Activated CD8-positive, alpha-beta memory T cell treated with anti-CD3 and anti-CD28 coated beads for 24 hours (primary cell): ENCODE measurements at regions not wholly inside any gene's neighbourhood (a gene's known extent, or its start where the extent isn't known, plus 50 kb on each side); places are given as distances from the start of the nearest gene placed in this dataset.
"Not testable (repeated sequence)": the region's sequence is repeated elsewhere in the genome, so short reads cannot be mapped to it uniquely, and the experiment has no call there.

Source experiments
- DNase-seq: peaks from one replicate; pipeline ENCODE4 v3.0.0-alpha.2; 2020

DNA sequence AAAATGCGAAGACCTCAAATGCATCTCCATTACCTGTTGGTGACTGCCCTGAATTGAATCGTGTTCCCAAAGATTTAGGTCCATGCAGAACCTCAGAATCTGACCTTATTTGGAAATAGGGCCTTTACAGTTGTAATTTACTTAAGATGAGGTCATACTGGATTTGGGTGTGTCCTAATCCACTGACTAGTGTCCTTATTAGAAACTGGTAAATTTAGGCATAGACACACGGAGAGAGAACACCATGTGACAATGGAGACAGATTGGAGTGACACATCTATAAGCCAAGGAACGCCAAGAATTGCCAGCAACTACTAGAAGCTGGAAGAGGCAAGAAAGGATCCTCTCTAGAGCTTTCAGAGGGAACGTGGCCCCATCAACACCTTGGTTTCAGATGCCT lies 203.1 kb downstream of the SMAD2 start:
- DNase-seq: no peak

DNA sequence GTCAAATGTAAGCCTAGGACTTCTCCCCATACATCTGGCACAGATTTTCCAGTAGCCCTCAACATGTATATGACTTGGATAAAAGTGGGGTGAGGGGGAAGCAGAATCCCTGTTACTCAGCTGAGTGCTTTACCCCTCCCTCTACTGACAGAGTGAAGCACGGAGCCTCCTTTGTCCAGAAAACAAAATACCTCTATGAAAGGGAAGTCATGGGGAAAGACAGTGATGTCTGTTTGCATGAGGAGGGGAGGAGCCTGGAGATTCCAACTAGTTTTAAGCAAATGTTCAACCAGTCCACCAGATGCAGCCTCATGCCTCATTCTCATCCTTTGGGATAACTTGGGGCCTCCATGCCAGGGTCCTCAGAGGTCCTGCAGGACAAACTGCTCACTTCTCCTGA lies 203.9 kb downstream of the SMAD2 start:
- DNase-seq: no peak

DNA sequence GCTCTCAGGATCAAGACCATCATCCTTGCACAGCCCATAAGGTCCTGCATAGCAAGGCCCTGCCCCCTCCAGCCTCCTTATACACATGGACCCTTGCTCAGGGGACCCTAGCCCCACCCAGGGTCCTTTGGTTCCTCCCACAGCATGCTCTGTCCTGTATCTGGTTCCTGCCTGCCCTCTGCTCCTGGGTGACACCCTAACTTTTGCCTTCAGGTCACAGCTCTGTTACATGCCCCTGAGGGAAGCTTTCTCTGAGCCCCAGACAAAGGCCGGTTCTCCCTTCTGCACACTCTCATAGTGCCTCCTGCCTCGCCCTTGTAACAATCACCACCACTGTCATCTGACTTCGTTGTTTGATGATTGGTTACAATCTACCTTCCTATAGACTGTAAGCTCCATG lies 204.8 kb downstream of the SMAD2 start:
- DNase-seq: no peak

DNA sequence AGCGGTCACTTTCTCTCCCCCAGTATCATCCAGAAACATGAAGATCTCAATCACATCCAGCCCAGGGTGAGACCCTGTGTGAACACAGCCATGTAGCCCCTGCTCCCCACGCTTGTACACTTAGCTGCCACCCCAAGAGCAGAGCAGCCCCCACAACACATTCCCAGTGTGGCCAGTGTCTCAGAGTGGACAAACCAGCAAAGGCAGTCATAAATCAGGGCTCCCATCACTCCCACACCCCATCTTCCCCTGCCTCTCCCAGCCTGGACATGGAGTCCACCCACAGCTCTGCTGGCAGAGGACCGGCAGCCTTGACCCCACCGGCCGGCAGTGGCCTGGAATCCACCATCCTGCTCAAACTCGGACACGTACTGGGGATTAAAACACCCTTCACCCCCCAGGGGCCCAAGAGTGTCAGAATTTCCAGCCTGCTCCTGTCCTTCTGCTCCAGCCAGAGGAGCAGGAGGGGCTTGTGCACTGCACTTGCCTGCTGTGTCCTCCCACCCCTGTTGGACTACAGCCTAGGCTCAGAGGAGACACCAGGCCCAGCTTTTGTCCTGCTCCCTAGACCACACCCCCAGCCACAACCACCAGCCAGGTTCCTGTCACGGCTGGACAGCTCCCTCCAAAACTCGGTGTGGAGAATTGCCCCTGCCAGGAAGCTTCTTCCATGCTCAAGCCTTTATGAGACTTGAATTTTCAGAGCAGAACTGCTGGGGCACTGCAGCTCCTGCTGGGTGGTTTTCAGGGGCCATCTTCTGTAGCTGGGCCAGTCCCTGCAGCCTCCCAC lies 206.1 kb downstream of the SMAD2 start:
- DNase-seq: no peak

DNA sequence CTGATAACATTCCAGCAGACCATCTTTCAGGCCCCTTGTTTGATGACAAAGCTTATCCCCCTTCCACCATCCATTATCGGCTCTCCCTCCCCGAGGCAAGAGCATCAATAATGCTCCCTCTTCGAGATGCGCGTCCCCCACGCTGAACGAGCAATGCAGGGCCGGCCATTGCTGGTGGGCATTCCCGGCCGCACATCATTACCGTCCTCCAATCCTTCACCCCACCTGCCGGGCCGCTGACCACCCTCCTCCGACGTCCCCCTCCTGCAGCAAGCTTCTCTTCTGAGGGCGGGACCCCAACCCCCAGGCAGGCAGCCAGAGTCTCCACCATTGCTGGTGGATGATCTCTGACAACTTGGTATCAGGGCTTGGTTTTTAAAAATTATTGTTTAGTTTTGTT lies 208.6 kb downstream of the SMAD2 start:
- DNase-seq: no peak

DNA sequence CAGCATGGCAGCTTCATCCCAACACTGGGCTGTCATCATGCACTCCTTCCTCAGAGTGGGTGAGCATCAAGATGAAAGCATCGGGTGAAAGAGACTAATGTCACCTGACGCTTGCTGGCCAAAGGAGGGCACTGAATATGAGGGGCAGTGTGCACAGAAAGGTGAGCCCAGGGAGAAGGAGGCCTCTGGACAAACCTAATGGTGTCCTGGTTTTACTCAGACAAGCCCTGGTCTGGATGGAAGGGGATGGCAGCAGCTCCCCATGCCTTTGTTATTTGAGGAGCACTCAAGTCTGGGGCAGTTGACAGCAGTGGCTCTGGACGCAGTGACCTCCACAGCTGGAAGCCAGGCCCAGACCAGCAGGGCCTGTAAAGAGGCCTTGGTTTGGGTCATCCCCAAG lies 209.7 kb downstream of the SMAD2 start:
- DNase-seq: no peak

DNA sequence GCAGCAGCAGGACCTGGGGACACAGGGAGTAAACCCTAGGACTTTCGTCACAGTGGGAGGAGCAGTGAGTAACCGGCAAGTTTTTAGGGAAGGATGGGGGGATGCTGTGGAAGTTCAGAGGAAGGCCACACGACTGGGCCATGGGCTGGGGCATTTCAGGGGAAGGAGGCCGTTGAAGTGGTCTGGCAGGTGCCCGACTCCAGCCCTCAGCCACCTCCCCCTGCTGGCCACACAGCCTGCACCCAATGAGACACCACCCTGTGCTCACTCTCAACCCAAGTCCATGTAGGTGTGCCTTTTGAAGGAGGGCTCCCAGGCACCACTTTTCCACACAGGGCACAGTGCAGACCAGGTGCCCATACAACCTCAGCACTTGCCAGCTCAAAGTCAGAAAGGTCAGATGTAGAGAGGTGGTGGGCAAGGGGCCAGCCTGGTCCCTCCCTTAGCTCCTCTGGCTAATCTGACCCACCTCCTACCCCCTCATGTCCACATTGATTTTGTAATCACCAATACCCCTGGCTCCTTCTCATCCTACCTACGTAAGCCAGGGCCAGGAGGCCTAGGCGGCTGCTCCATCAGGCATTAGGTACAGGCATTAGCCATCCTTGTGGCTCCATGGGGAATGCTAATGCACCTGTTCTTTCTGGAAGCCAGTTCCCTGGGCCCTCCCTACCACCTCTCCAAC lies 211.2 kb downstream of the SMAD2 start:
- no peak for DNase-seq

DNA sequence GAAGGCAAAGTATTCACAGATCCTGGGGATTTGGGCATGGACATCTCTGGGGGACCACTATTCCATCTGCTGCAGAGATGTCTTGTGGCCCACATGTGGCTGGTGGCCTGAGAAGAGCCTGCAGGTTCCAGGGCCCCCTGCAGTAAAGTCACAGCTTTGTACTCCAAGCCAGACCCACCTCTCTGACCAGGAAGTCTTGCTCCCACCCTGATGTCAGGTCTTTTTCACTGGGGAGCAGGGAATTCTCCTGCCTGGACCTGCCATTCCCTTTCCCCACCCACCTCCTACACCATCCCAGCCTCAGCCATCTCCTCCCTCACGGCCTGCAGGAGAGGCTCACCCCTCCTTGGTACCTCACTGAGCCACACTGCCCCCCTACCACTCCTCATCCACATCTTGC lies 211.8 kb downstream of the SMAD2 start:
- DNase-seq: no peak

DNA sequence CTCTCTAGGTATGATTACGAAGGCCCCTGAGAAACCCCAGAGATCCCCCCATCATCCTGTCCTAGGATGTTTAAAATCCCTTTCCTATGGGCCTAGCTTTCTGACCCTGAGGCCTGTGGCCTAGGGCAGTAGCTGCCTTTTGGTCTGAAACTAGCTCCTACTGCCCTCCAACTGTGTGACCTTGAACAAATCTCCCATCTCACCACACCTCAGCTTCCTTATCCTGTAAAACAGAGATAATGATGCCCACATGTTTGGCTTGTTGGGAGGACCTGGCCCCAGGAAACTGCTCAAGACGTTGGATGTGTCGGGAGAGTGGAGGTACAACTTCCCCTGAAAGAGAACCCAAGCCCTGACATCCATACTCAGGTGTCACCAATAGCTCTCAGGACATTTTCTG lies 213.2 kb downstream of the SMAD2 start:
- no peak for DNase-seq

DNA sequence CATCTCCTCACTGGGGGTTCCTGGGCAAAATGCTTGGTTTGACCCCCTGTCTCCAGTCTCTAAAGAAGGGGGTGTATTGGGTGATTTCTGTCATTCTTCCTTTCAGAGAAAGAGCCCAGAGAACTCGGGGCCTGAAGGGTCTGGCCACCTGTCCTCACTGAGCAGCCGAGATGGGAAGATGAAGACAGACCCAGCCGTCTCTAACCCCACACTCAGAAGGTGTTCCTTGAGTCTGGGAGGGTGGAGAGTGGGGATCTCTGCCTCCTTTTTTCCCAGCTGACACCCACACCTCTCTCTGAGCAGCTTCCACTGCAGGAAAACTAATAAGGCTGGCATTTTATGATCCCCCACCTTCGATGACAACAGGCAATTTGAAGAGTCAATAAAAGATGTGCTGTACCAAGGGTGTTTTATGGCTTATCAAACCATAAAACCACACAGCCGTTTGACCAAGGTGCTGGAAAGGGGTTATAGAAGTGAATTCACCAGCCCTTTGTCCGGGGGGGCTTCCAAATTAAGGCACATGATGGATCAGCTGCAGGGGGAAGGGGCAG lies 213.8 kb downstream of the SMAD2 start:
- no peak for DNase-seq

DNA sequence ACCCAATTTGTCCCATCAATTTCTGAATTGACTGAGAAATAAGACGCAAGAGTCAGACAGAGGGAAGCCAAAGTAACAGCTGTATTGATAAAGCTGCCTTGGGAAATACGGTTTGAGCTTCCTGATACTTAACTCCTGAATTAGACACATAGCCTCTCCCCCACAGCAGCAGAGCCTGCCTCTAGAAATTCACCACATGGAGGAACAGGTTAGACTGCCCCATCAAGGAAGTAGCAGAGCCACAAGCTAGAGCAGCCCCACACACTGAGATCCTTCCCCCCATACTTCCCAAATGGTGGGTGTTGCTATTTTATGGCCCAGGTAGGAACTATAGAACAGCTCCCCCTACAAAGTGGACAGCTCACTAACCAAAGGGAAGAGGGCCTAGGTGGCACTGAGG lies 220.0 kb downstream of the SMAD2 start:
- DNase-seq: no peak

DNA sequence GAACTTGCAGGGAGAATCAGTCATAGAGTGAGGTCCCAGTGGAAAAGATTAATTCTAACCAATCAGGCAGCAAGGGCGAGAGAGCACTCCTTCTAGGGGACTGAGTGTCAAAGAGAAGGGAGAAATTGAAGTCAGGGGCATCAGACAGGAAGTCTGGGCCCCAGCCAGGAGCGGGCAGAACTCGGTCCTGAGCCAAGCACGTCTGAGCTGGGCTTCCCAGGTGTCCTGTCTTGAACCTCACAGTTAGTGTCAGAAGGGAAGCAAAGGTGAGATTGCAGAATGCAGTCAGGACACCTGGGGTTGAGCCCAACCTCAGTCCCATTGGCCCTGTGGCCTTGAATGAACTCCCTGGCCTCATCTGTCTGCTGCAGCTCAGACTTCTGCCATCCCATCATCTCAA lies 220.9 kb downstream of the SMAD2 start:
- DNase-seq: no peak

DNA sequence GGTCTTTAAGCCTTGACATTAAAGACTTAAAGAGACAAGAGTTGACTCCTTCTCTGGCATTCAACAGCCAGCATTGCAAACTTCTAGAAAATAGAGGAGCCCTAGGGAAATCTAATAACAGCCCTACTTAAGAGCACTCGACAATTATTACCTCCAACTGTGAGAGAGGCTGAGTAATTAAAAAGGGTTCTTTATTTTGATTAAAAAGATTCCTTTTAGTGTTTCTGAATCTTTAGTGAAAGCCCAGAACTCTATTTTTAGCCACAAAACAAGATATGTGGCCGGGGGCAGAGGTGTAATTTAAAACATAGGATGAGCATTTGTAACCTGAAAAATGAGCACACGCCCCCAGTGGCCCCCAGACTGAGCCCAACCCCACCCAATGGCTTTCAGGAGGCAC lies 222.3 kb downstream of the SMAD2 start:
- DNase-seq: no peak

DNA sequence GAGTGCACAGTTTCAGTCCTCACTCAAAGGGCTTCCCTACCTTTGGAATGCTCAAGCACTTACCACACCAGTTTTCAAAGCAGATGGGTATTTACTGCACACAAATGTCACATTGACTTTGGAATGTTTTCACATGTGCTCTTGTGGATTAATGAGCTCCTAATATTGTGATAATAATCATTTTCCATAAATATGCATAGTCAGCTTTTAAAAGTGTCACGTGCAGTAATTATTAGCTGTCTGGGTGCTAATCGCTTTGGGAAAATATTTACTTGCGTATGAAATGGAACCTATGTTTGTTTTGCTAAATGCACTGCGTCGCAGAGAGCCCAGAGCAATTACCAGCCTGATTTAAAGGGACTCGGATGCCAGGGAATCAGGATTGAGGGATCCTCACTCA lies 229.3 kb downstream of the SMAD2 start:
- DNase-seq: no peak

DNA sequence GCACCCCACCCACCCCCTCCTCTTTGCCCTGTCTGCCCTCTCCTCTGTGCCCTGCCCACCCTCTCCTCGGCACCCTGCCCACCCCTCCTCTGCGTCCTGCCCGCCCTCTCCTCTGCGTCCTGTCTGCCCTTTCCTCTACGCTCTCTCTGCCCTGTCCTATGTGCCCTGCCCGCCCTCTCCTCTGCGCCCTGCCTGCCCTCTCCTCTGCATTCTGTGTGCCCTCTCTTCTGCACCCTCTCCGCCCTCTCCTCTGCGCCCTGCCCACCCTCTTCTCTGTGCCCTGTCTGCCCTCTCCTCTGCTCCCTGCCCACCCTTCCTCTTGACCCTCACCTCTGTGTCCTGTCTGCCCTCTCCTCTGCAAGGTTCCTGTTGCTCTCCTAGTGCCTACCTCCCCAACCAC lies 233.6 kb downstream of the SMAD2 start:
- no peak for DNase-seq

DNA sequence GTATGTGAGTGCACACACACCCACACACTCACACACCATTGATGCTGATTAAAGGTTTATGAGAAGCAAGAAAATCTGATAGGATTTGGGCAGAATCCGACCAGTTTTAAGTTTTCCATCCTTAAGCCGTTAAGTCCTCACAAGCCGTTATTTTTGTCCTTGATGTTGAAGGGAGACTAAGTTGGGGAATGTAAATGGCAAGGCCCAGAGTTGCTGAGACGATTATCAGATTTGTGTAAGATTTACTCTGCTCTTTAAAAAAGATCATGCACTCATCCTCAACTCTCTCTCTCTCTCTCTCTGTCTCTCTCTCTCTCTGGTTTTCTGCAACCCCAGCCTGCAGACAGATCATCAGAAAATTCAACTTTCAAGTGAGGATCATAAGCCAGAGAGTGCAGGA lies 238.8 kb downstream of the SMAD2 start:
- no peak for DNase-seq

DNA sequence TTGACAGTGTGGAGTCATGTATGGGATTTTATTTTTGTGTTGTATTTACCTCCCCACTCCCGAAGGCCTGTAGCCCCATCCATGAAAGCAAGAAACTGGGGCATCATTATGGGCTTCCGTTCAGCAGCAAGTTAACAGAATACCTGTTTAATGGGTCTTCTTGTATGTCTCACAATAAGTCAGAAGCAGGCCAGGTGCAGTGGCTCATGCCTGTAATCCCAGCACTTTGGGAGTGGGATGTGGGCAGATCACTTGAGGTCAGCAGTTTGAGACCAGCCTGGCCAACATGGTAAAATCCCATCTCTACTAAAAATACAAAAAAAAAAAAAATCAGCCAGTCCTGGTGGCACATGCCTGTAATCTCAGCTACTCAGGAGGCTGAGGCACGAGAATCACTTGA lies 239.7 kb downstream of the SMAD2 start:
- DNase-seq: not testable (repeated sequence)

DNA sequence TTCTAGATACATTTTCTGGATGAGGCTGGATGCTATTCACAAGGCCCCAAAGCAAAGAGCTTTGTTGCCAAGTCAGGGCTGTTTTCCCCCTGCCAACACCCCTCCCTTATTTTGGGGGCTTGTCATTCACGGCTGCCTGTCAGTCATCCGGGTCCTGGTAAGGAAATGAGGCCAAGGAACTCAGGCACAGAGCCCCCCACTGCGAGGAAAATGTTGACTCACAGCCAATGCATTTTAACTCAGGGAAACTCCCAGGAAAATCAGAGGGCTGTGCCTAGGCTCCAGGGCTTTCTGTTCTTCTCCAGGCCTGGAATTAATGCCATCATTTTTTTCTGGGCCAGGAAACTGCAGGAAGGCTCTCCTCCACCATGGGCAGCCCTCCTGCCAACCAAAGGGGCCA lies 241.1 kb downstream of the SMAD2 start:
- DNase-seq: no peak

DNA sequence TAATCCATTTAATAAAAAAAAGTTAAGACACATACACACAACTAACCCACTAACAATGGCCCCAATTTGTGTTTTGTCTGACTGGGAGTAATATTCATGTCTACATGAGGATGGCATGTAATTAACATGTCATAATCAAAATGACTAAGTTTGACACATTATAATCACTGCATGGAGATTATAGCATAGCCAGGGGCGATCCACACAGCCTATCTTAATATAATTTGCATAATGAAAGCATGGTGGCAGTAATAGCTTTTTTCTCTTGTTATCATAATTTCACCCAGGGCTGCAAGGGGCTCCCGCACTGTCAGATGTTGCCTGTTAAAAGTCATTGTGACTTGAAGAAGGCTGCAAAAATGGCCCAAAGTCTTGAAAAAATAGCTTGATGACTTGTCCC lies 243.7 kb downstream of the SMAD2 start:
- DNase-seq: no peak

DNA sequence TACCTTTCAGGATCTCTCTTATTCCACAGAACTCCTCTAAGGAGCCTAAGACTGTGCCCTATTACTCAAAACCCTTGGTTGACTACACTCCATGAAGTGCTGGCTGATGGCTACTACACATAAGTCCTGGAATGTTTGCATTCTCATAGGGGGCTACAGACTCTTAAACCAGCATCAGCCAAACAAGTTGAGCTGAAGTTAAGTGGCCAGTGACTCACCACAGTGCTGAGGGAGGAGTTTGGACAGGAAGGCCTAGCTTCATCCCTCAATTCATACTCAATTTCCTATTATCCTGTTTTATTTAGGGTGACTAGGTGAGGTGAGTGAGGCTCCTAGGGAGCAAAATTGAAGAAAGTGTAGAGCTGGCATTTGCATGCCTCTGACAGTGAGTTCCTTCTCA lies 246.7 kb downstream of the SMAD2 start:
- no peak for DNase-seq

DNA sequence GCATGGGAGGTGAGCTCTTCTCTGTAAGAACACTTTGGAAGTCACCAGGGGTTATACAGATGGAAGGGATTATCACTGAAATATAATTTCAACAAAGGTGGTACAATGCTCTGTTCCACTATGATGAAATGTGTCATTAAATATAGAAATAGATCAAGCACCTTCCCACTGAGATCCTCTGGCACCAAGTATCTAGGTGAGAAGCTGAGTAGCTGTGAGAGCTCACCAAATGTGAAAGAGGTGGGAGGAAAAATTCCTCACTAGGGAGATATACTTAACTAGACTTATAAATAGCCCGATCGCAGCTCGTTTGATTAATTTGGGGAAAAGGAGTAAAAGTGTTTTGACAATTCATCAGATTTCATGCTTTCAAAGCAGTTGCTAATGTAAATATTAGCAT lies 247.6 kb downstream of the SMAD2 start:
- DNase-seq: no peak

DNA sequence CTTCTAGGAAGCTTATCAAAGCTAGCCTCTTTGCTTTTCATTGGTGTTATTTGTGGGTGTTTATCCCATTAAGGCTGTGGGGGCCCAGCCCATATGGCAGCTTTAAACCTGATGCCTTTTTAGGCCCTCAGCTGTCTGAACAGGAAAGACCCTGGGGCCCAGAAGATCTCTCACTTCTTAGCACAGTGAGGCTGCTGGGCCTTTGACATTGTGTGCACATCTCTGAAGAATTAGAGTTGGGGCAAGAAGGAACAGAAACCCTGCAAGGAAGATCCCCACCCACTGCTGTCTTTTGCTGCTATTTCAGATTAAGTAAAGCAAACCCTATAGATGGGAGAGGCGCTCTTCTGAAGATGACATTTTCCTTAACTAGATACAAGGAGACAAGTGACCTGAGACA lies 250.0 kb downstream of the SMAD2 start:
- DNase-seq: no peak

DNA sequence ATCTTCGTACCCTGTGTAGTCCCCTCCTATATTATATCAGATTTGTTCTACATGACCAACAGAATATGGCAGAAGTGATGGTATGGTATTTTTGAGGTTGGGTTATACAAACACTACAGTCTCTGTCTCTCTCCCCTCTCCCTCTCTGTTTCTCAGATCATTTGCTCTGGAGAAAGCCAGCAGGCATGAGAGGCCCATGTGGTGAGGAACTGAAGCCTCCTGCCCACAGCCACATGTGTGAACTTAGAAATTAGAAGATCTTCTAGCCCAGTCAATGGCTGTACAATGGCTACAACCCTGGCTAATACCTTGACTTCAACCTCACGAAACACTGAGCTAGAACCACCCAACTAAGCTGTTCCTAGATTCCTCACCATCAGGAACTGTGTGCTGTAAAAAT lies 250.6 kb downstream of the SMAD2 start:
- no peak for DNase-seq

DNA sequence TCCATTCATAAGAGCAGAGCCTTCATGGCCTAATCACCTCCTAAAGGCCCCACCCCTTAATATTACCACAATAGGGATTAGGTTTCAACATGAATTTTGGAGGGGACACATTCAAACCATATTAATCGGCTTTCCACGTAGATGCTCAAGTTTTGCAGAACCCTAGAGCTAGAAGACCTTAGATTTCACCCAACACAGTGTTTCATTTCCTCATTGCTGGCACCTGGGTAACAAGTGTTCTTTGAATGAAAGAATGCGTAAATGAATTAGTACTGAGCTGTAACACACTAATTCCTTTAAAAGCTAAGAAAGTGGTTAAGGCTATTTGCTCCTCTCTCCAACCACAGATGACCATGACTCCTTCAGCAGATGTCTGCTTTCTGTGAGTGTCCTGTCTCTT lies 252.5 kb downstream of the SMAD2 start:
- no peak for DNase-seq

DNA sequence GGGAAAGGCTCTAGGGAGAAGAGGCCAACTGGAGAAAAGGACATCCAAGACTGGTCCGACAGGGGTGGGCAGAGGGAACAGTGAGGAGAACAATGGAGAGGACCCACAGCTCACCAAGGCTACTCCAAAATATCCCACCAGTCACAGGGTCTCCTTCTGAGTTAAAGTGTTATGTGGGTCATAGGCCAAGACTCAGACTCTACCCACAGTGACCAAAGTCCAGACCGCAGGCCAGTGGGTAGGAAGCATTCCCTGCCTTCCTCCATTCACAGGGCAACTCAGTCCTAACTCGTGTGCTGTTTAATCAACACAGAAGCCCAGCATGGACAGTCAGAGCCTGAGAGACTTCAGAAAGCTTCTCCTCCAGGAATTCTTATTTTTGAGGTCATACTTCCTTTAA lies 260.6 kb downstream of the SMAD2 start:
- DNase-seq: no peak
